ENCODE measurements at regions not wholly inside any gene's neighbourhood (a gene's known extent, or its start where the extent isn't known, plus 50 kb on each side); places are given as distances from the start of the nearest gene placed in this dataset.
"Not testable (repeated sequence)": the region's sequence is repeated elsewhere in the genome, so short reads cannot be mapped to it uniquely, and the experiment has no call there.

GRCh38 chr2:239819974-239820555 is 205.1 kb downstream of the NDUFA10 start:
- no peak for DNase-seq (ENCODE audit: low read depth in 2 of 2)

DNA sequence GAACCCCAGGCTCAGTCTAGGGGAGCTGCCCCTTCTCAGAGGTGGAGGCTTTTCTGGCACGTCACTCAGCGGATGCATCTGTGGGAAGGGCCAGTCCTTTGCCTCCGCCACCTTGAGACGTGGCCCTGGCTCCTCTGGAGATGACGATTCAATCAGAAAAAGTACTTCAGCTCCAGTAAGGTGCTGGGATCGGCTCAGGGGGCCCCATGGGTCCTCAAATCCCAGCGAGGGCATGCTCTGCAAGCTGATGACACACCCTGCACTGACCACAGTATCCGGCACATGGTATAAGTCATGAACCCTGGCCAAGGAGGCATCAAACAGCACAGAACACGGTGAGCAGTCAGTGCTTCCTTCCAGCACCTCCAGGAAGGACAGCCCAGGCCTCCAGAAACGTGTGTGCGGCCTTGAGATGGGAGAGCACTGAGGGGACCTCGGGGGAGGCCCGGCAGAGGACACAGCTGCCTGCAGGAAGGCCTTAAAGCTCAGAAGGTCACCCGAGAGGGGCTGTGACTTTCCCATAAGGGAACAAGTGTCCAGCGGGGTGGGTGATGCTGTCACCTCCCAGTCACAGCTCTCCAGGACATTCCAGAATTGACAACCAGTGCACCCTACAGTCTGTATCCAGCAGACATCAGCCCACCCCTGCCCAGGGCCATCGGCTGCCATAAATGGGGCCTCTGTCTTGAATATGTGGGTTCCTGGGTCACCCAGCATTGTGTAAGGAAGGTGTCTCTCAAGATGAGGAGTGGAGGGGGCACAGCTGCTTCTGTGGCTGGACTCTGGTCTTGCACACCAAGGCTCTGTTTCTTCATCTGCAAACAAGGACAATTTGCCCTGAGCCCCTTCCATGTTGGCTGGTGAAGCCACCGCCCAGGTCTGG is 205.8 kb downstream of the NDUFA10 start:
- DNase-seq (ENCODE audit: low read depth in 2 of 2): no peak

DNA sequence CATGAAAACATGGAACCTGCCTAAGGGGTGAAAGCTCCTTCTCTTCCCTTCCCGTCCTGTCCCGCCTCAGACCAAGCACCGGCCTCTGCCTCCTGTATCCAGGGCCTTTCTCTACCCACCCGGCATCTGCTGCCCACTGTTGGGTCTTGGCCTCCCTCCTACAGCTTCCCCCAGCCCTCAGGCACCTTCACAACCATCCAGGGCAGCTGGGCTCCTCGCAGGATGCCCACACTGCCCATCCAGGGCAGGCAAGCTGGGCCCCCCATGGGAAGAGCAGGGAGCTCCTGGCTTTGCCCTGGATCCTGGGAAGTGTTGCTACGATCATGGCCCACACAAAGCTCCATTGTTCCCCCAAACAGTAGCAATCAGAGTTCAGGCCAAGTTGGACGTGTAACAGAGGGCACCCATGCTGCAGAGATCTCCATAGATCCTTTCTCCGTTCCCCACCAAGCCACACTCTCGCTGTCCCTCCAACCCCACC is 206.6 kb downstream of the NDUFA10 start:
- DNase-seq (ENCODE audit: low read depth in 2 of 2): no peak

DNA sequence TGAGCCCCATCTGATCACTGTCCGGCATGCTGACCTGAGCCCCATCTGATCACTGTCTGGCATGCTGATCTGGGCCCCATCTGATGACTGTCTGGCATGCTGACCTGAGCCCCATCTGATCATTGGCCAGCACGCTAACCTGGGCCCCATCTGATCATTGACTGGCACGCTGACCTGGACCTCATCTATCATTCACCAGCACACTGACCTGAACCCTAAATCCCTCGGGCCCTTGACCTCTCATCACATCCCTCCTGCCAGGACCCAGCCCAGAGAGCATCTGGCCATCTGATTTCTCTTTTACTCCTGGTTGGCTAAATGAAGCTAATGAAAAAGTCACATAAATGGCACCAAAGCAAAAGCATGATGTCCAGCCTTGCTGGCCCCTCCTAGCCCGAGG is 207.1 kb downstream of the NDUFA10 start:
- no peak for DNase-seq (ENCODE audit: low read depth in 2 of 2)

DNA sequence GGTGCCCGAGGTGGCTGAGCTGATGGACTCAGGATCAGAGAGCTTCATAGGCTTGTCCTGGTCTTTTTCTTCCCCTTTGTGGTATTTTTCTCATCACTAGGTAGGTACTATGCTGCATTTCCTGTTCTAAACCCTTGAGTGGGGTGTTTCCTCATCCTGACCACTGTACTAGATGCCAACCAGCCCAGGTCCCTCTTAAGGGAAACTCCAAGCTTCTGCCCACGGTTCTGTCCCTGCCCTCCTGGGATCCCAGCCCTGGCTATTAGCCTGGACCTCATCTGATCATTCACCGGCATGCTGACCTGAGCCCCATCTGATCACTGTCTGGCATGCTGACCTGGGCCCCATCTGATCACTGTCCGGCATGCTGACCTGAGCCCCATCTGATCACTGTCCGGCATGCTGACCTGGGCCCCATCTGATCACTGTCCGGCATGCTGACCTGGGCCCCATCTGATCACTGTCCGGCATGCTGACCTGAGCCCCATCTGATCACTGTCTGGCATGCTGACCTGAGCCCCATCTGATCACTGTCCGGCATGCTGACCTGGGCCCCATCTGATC is 207.6 kb downstream of the NDUFA10 start:
- not testable (repeated sequence) for DNase-seq (ENCODE audit: low read depth in 2 of 2)

DNA sequence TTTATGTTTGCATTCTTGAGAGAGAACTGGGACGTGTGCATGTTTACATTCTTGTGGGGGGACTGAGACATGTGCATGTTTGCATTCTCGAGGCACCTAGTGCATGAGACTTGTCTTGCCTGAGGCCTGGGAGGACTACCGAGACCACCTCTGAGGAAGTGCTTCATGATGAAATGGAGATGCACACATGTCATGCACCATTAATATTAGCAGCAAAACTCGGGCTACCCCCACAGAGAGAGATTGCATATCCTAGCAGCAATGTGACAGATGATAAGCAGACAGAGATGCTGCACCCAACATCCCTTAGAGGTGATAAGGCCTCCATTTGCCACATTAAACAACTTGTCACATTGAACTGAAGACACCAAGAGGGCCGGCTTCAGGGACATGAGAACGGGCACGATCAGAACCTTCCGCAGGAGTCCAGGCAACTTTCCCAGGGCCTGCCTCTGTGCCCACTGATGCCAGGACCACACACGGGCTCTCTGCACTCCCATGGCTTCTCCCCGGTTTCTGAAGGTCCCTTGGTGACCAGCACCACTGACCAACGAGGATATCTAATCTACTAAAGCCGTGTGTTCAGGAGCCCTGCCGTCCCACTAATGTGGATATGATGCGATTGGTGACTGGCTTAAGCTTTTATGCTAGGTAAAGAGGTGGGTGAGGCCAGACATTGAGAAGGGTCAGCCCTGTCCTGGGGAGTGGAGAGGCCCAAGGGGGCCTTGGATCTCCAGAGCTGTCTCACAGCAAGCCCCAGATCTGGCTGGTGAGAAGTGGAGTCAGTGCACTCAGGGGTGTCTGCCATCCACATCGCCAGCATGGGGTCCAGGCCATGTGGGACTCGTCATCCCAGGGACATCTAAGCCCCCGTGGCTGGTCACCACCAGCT is 208.3 kb downstream of the NDUFA10 start:
- DNase-seq (ENCODE audit: low read depth in 2 of 2): no peak

- no peak for DNase-seq (ENCODE audit: low read depth in 2 of 2)
Measured at GRCh38 chr2:239815671-239816070, 209.5 kb downstream of the NDUFA10 start.

- no peak for DNase-seq (ENCODE audit: low read depth in 2 of 2)
Measured at GRCh38 chr2:239814861-239815601, 210.1 kb downstream of the NDUFA10 start.

DNA sequence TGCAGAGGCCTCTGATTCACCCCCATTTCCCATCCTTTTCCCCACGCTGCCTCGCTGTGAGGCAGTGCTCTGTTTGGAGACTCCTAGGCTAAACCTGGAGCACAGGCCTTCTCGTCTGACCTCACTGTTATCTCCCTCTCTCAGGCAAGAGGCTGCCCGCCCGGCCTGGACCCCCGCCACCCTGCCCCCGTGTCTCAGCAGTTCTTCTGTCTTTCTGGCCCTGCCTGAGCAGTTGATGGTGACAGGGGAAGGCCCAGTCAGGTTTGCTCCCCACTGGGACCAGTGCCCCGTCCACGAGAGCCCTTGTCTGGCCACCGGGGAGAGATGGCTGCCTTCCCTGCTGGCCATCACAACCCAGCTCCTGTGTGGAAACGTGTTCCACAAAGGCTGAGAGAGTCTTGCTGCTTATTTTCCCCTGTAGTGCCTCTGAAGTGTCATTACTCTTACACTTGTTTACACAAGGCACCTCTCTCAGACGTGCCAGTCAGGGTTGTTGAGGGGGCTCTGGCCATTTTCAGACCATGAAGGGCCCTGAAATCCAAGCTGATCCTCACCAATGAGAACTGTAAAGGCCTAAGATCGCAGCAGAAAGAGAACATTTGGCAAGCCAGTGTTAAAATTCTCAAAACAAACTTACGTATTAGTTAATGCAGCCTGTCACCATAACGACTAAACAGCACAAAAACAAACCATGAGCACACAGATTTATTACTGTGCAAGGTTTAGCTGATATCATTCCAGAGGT is 210.9 kb downstream of the NDUFA10 start:
- DNase-seq (ENCODE audit: low read depth in 2 of 2): no peak

DNA sequence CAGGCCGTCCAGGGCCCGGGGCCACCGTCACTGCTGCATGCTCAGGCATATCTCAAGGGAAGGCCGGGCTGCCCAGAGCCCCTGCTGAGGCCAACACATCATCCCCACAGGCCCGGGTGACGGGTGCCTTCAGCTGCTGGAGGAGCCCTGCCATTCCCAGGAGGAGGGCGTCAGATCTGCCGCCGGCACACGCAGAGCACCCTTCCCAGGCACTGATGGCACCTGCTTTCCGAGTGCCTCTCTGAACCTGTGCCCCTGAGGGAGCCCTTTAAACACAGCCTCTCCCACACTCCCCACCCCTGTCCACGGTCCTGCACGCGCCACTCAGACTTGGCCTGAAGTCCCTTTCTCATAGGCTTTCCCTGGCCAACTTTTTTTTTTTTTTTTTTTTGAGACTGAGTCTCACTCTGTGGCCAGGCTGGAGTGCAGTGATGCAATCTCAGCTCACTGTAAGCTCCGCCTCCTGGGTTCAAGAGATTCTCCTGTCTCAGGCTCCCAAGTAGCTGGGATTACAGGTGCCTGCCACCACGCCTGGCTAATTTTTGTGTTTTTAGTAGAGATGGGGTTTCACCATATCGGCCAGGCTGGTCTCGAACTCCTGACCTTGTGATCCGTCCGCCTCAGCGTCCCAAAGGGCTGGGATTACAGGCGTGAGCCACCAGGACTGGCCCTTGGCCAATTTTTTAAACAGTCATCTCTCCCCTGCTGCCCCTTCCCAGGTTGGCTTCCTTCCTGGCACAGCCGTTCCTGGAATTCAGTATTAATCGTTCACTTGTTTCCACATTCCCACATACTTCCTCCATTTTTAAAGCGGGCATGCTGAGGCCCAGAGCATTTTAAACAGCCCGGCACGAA is 211.7 kb downstream of the NDUFA10 start:
- DNase-seq (ENCODE audit: low read depth in 2 of 2): no peak

DNA sequence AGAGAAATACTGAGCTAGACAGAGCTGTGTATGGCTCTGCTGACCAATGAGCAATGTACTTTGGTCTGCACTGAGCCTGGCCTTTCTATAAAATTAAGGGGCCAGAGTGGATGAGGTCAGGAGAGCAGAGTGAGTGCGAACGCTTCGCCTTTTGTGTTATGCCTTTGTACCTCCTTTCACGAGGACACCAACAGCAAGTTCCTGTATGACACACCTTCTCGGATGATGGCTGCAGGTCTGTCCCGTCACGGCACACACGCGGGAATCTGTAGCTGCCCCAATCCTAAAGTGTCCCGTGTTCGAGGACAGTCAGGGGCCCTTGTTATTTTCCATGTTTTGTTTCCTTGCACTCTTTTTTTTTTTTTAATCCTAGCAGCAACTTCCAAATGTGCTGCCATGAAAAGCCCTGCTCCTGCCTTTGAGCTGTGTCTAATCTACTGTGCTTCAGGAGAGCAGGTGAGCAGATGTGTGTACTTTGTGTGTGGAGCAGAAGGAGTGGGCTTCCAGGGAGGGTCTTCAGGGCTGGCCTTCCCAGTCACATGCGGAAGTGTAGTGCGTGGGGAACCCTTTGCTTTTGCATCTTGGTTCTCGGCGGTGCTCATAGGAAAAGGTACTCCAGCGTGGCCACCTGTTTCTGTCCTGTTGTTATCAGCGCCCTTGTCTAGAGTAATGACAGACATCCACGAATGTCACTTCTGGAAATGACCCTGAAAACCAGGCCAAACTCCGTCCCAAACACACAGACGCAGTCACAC is 213.2 kb downstream of the NDUFA10 start:
- DNase-seq (ENCODE audit: low read depth in 2 of 2): no peak

DNA sequence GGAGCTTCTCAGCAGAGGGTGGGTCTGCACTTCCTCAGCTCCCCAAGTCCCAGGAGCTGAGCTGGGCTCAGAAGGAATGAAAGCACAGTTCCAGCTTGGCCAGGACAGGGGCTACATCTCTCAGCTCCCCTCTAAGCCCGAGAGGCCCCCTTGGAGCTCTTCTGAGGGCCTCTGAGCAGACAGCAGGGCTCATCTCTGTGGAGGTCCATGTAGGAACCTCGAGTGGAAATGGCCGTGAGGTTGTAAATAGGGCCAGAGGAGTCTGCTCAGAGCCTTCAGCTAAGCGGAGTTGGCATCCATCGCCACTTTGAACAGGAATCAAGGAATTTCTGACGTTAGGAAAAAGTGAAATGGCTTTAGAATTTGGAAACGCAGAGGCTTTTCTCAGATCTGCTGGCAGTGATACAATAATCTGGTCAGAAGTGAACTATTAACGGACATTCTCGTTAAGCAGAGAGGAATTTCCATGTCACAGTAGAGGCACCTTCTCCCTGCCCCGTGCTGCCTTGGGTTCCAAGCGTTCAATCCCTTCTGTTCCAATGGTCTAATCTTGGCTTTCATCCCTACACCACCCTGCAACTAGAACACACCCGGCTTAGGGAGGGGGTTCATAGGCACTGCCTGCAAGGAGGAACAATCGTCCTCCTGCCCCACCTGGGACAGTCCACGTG is 213.9 kb downstream of the NDUFA10 start:
- DNase-seq (ENCODE audit: low read depth in 2 of 2): no peak

DNA sequence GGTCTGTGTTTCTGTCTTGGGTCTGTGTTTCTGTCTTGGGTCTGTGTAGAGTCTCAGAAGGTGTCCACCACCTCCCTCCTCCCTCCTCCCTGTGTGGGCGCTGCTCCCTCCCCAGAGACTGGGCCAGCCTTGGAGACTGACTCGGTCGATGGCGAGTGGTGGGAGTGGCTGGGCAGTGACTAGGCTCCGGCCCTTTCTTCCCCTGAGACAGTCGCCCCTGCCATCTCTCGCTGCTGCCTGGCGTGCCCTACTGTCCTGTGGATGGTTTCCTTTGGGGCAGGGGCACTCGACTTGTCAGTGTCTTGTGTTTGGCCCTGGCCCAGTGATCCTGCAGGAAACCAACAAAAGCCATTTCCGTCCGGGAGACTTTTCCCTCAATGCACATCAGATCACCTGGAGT is 215.8 kb downstream of the NDUFA10 start:
- DNase-seq (ENCODE audit: low read depth in 2 of 2): no peak

DNA sequence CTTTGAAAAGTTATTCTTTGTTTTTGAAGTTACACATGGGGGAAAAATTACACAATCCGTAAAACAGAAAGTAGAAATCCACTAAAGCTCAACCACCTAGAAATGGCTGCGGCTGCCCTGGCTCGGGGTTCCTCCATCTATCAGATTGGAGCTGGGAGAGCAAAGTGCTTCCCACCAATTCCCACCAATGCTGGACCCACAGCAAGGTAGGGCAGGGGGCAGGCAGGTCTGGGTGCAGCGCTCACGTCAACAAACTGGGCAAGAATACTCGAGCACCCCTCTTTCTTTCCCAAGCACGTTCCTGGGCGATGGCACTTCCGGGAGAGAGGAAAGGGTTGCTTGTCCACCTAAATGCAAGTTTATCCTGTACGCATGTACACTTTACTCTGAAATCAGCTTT is 217.6 kb downstream of the NDUFA10 start:
- DNase-seq (ENCODE audit: low read depth in 2 of 2): no peak

DNA sequence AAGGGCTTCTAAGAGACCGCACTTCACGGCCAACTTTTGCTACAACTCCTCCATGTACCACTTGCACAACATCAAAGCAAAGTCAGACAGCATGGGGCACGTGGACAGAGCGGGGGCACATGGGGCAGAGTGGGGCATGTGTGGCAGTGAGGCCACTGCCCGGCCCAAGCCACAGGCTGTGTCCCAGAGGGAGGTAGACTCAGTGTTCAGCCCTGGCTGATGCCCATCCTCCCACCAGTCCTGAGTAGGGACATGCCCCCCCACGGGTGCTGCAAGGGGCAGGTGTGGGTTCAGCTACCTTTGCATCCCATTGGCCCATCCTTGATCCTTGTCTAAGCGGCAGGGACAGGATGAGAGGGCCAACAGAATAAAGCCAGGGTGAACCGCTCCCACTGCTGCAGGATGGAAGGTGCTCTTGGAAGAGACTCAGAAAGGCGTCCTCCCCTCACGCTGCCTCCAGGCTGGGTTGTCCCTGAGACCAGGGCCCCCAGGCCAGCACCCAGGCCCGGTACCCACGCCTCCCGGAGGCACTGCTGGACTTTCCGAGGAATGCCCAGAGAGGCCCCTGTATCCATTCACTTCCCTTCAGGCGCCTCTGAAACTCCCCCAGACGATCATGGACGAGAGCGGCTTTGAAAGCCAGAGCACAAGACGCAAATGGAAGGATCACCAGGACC is 218.2 kb downstream of the NDUFA10 start:
- DNase-seq (ENCODE audit: low read depth in 2 of 2): no peak

GRCh38 chr2:239806276-239806675 is 218.9 kb downstream of the NDUFA10 start:
- no peak for DNase-seq (ENCODE audit: low read depth in 2 of 2)

DNA sequence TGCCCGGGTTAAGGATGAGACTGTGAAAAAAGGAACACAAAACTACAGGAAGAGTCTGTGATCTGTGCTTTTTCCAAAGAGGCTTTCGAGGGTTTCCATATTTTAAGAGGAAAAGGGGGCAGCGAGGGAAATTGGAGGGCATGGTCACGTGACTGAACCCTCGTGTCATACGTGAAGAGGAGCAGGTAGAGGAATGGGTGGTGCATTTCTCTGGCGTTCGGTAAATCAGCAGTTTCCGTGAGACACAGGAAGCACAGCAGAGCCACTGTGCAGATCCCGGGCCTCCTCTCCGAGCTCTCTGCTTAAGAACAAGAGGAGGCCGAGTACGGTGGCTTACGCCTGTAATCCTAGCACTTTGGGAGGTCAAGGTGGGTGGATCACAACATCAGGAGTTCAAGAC is 219.7 kb downstream of the NDUFA10 start:
- no peak for DNase-seq (ENCODE audit: low read depth in 2 of 2)

- no peak for DNase-seq (ENCODE audit: low read depth in 2 of 2)
Measured at GRCh38 chr2:239805043-239805329, 220.2 kb downstream of the NDUFA10 start.

Data from activated CD4-positive, alpha-beta T cell treated with anti-CD3 and anti-CD28 coated beads for 24 hours (primary cell).